ENCODE measurements at regions not wholly inside any gene's neighbourhood (a gene's known extent, or its start where the extent isn't known, plus 50 kb on each side); places are given as distances from the start of the nearest gene placed in this dataset.

DNA sequence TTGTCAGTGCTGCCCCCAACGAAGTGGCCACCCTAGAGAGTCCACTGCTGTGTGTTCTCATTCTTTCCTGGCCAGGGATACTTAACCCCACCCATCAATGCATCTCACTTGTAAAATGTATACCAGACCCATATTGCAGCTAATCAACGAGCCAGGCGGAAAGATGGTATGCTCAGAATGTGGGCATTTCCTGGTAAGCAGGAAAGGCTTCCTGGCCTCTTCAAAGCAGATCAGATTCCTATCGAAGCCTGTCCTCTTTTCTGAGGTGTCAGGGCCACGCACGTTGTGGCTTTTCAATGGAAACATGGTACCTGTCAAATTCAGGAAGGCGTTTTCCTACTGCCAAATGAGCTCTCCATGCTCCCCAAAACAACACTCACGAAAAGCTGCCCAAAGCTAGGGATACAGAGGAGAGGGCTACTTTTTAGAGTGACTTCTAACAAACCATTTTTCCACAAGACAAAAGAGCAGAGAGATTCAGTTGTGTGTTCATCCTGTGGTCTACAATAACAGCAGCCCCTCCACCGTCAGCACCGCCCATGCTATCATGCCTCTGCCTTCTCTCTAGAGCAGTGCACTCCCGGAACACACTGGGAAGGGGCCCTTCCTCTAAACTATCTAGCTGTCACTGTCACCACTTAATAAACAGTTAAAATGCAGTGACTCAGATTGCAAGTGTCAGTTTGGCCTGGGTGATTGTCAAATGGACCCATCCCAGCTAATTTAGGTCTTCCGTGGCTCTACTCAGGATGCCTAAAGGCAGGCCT, 535.1 kb downstream of the RNF144A start:
- no peak for TF ChIP-seq TAF1 (IDR thresholded peaks at IDR 0.05; ENCODE audit: borderline replicate concordance, insufficient read depth, low read length)
- no peak for TF ChIP-seq POLR2AphosphoS5 (IDR thresholded peaks at IDR 0.05; ENCODE audit: low read depth, low read length)
- no peak for TF ChIP-seq FOXP2 (optimal IDR thresholded peaks at IDR 0.05; ENCODE audit: borderline replicate concordance, extremely low read depth, extremely low read length, insufficient read depth)
- TF ChIP-seq SIN3A (IDR thresholded peaks at IDR 0.05; ENCODE audit: borderline replicate concordance, insufficient read depth, low read length), result no peak
- TF ChIP-seq, protein P1, sequence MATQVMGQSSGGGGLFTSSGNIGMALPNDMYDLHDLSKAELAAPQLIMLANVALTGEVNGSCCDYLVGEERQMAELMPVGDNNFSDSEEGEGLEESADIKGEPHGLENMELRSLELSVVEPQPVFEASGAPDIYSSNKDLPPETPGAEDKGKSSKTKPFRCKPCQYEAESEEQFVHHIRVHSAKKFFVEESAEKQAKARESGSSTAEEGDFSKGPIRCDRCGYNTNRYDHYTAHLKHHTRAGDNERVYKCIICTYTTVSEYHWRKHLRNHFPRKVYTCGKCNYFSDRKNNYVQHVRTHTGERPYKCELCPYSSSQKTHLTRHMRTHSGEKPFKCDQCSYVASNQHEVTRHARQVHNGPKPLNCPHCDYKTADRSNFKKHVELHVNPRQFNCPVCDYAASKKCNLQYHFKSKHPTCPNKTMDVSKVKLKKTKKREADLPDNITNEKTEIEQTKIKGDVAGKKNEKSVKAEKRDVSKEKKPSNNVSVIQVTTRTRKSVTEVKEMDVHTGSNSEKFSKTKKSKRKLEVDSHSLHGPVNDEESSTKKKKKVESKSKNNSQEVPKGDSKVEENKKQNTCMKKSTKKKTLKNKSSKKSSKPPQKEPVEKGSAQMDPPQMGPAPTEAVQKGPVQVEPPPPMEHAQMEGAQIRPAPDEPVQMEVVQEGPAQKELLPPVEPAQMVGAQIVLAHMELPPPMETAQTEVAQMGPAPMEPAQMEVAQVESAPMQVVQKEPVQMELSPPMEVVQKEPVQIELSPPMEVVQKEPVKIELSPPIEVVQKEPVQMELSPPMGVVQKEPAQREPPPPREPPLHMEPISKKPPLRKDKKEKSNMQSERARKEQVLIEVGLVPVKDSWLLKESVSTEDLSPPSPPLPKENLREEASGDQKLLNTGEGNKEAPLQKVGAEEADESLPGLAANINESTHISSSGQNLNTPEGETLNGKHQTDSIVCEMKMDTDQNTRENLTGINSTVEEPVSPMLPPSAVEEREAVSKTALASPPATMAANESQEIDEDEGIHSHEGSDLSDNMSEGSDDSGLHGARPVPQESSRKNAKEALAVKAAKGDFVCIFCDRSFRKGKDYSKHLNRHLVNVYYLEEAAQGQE (IDR thresholded peaks at IDR 0.05; ENCODE audit: insufficient read depth in 1 of 2, low read depth in 2 of 2, low read length in 2 of 2), result no peak

DNA sequence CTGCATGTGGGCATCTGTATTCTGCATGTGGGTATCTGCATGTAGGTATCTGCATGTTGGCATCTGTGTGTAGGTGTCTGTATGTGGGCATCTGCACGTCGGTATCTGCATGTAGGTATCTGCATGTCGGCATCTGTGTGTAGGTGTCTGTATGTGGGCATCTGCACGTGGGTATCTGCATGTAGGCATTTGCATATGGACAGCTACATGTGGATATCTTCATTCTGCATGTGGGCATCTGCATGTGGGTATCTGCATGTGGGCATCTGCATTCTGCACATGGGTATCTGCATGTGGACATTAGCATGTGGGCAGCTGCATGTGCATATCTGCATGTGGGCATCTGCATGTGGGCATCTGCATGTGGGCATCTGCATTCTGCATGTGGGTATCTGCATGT, 537.4 kb downstream of the RNF144A start:
- TF ChIP-seq FOXP2 (optimal IDR thresholded peaks at IDR 0.05; ENCODE audit: borderline replicate concordance, extremely low read depth, extremely low read length, insufficient read depth) (no peak), SIN3A (IDR thresholded peaks at IDR 0.05; ENCODE audit: borderline replicate concordance, insufficient read depth, low read length) (no peak), POLR2AphosphoS5 (IDR thresholded peaks at IDR 0.05; ENCODE audit: low read depth, low read length) (no peak), TAF1 (IDR thresholded peaks at IDR 0.05; ENCODE audit: borderline replicate concordance, insufficient read depth, low read length) (no peak)
- TF ChIP-seq, protein P1 (IDR thresholded peaks at IDR 0.05; ENCODE audit: insufficient read depth in 1 of 2, low read depth in 2 of 2, low read length in 2 of 2), result no peak

- TF ChIP-seq, protein P1 (IDR thresholded peaks at IDR 0.05; ENCODE audit: insufficient read depth in 1 of 2, low read depth in 2 of 2, low read length in 2 of 2), result no peak
- TF ChIP-seq FOXP2 (optimal IDR thresholded peaks at IDR 0.05; ENCODE audit: borderline replicate concordance, extremely low read depth, extremely low read length, insufficient read depth) (no peak), TAF1 (IDR thresholded peaks at IDR 0.05; ENCODE audit: borderline replicate concordance, insufficient read depth, low read length) (no peak), POLR2AphosphoS5 (IDR thresholded peaks at IDR 0.05; ENCODE audit: low read depth, low read length) (no peak), SIN3A (IDR thresholded peaks at IDR 0.05; ENCODE audit: borderline replicate concordance, insufficient read depth, low read length) (no peak)
These were observed 539.5 kb downstream of the RNF144A start for GRCh38 chr2:7456762-7457161.

DNA sequence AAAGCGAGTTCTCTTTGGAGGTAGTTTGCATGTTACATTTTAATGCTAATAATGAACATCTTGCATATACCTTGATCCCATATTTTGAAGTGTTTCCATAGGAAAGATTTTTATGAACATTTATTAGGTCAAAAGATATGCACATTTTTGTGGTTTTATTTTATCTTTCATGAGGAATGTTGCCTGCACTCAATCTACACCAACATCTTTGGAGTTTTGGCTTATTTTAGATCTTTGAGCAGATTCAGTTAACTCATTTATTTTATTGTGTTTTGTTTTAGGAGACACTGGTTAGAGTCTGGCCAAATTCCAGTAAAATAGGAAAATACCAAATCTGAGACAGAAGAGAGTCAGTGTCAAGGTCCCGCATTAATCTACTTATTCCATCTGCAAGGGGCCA, 540.9 kb downstream of the RNF144A start:
- TF ChIP-seq SIN3A (IDR thresholded peaks at IDR 0.05; ENCODE audit: borderline replicate concordance, insufficient read depth, low read length), result no peak
- TF ChIP-seq POLR2AphosphoS5 (IDR thresholded peaks at IDR 0.05; ENCODE audit: low read depth, low read length), result no peak
- TF ChIP-seq, protein P1 (IDR thresholded peaks at IDR 0.05; ENCODE audit: insufficient read depth in 1 of 2, low read depth in 2 of 2, low read length in 2 of 2), result no peak
- TF ChIP-seq FOXP2 (optimal IDR thresholded peaks at IDR 0.05; ENCODE audit: borderline replicate concordance, extremely low read depth, extremely low read length, insufficient read depth), result no peak
- TF ChIP-seq TAF1 (IDR thresholded peaks at IDR 0.05; ENCODE audit: borderline replicate concordance, insufficient read depth, low read length), result no peak
